ENCODE measurements at regions not wholly inside any gene's neighbourhood (a gene's known extent, or its start where the extent isn't known, plus 50 kb on each side); places are given as distances from the start of the nearest gene placed in this dataset.

GRCh38 chr13:111456452-111457230, 136.2 kb downstream of the TEX29 start:
- DNase-seq, result no peak

GRCh38 chr13:111458001-111458531, 137.6 kb downstream of the TEX29 start:
- DNase-seq, result no peak

- DNase-seq, result no peak
Observed at GRCh38 chr13:111458739-111459138, 138.3 kb downstream of the TEX29 start.

- DNase-seq, result no peak
Observed at GRCh38 chr13:111459803-111460547, 139.5 kb downstream of the TEX29 start.

GRCh38 chr13:111460548-111461444, 140.4 kb downstream of the TEX29 start:
- DNase-seq, result peak; percentile 38

- no peak for DNase-seq
Observed at GRCh38 chr13:111461445-111462149, 141.2 kb downstream of the TEX29 start.

- DNase-seq, result no peak
Observed at GRCh38 chr13:111462221-111462764, 141.9 kb downstream of the TEX29 start.

GRCh38 chr13:111462944-111463343, 142.5 kb downstream of the TEX29 start:
- DNase-seq, result no peak

- DNase-seq, result no peak
Observed at GRCh38 chr13:111467111-111467890, 146.9 kb downstream of the TEX29 start.

- DNase-seq, result no peak
Observed at GRCh38 chr13:111468037-111468959, 147.9 kb downstream of the TEX29 start.

GRCh38 chr13:111469450-111469849, 149.0 kb downstream of the TEX29 start:
- no peak for DNase-seq

GRCh38 chr13:111469916-111470506, 149.6 kb downstream of the TEX29 start:
- no peak for DNase-seq

GRCh38 chr13:111470933-111471332, 150.5 kb downstream of the TEX29 start:
- no peak for DNase-seq

GRCh38 chr13:111472083-111472482, 151.6 kb downstream of the TEX29 start:
- no peak for DNase-seq

- no peak for DNase-seq
Observed at GRCh38 chr13:111472559-111473460, 152.4 kb downstream of the TEX29 start.

GRCh38 chr13:111474136-111475002, 153.9 kb downstream of the TEX29 start:
- DNase-seq, result peak; percentile 82

- DNase-seq, result no peak
Observed at GRCh38 chr13:111475488-111475887, 155.0 kb downstream of the TEX29 start.
